Chondrocyte (in vitro differentiated cells): ENCODE measurements at regions not wholly inside any gene's neighbourhood (a gene's known extent, or its start where the extent isn't known, plus 50 kb on each side); places are given as distances from the start of the nearest gene placed in this dataset.

Experiments used
- DNase-seq: peaks from one replicate; pipeline ENCODE4 v3.0.0; 2021; ENCODE audit warnings: mixed read lengths, low spot score
- H3K27ac Mint-ChIP-seq: one replicate; pipeline ENCODE4 v1.8.0; 2021; ENCODE audit warnings: mild to moderate bottlenecking, moderate library complexity, mixed read lengths; ENCODE audit not compliant: unreplicated experiment
- H3K27me3 Mint-ChIP-seq: 2 replicates; pipeline ENCODE4 v1.8.0; 2021; ENCODE audit warnings: low read depth, mixed read lengths
- H3K36me3 Mint-ChIP-seq: 2 replicates; pipeline ENCODE4 v1.8.0; 2021; ENCODE audit warnings: low read depth, mixed read lengths
- H3K4me1 Mint-ChIP-seq: 2 replicates; pipeline ENCODE4 v1.8.0; 2021; ENCODE audit warnings: low read depth, mild to moderate bottlenecking, mixed read lengths
- H3K4me3 Mint-ChIP-seq: one replicate; pipeline ENCODE4 v1.8.0; 2021; ENCODE audit warnings: mild to moderate bottlenecking, moderate library complexity, mixed read lengths; ENCODE audit not compliant: unreplicated experiment
- H3K9me3 Mint-ChIP-seq: 2 replicates; pipeline ENCODE4 v1.8.0; 2021; ENCODE audit warnings: low read depth, mixed read lengths
- CTCF ChIP-seq: fragments of 200-600 bp; sonication (generic); IDR thresholded peaks from 2 replicates; pipeline ENCODE4 v1.5.0; 2021; ENCODE audit warnings: antibody characterized with exemption, mild to moderate bottlenecking, moderate library complexity

- Mint-ChIP-seq H3K27ac (no peak overlapping the region), H3K27me3 (no peaks in the 10 kb centered on the region), H3K4me3 (no peak overlapping the region), H3K9me3 (peaks cover 12% of the 10 kb centered on the region), H3K36me3 (peaks cover 6% of the 10 kb centered on the region), H3K4me1 (no peaks in the 10 kb centered on the region)
- no peak for TF ChIP-seq CTCF
- no peak for DNase-seq
These were observed 1598.3 kb downstream of the PCDH18 start for GRCh38 chr4:135934026-135934425.

- Mint-ChIP-seq H3K9me3 (peaks cover 12% of the 10 kb centered on the region), H3K4me1 (no peaks in the 10 kb centered on the region), H3K4me3 (no peak overlapping the region), H3K36me3 (peaks cover 6% of the 10 kb centered on the region), H3K27ac (no peak overlapping the region), H3K27me3 (no peaks in the 10 kb centered on the region)
- no peak for TF ChIP-seq CTCF
- DNase-seq: no peak
These were observed 1604.6 kb downstream of the PCDH18 start for GRCh38 chr4:135927651-135928050.

- H3K36me3 Mint-ChIP-seq: no peaks in the 10 kb centered on the region
- TF ChIP-seq CTCF: no peak
- peaks cover 9% of the 10 kb centered on the region for H3K4me1 Mint-ChIP-seq
- no peak overlapping the region for H3K27ac Mint-ChIP-seq
- no peaks in the 10 kb centered on the region for H3K9me3 Mint-ChIP-seq
- peaks cover 1% of the 10 kb centered on the region for H3K27me3 Mint-ChIP-seq
- no peak overlapping the region for H3K4me3 Mint-ChIP-seq
- DNase-seq: no peak
These were observed 1611.2 kb downstream of the PCDH18 start for GRCh38 chr4:135921081-135921480.

- Mint-ChIP-seq H3K4me3 (no peak overlapping the region), H3K4me1 (peaks cover 9% of the 10 kb centered on the region), H3K36me3 (no peaks in the 10 kb centered on the region), H3K27me3 (peaks cover 1% of the 10 kb centered on the region), H3K27ac (no peak overlapping the region), H3K9me3 (no peaks in the 10 kb centered on the region)
- no peak for DNase-seq
- no peak for TF ChIP-seq CTCF
These were observed 1615.3 kb downstream of the PCDH18 start for GRCh38 chr4:135917011-135917410.

GRCh38 chr4:135900956-135901355, 1631.3 kb downstream of the PCDH18 start:
- H3K27ac Mint-ChIP-seq: no peak overlapping the region
- no peak for TF ChIP-seq CTCF
- DNase-seq: no peak
- H3K36me3 Mint-ChIP-seq: no peaks in the 10 kb centered on the region
- no peaks in the 10 kb centered on the region for H3K27me3 Mint-ChIP-seq
- H3K9me3 Mint-ChIP-seq: peaks cover 18% of the 10 kb centered on the region
- H3K4me1 Mint-ChIP-seq: no peaks in the 10 kb centered on the region
- no peak overlapping the region for H3K4me3 Mint-ChIP-seq
